Breast epithelium (tissue), 4 donors: ENCODE measurements at regions not wholly inside any gene's neighbourhood (a gene's known extent, or its start where the extent isn't known, plus 50 kb on each side); places are given as distances from the start of the nearest gene placed in this dataset.

Experiments
- DNase-seq, 2 donors: peaks; one replicate each; pipeline ENCODE4 v3.0.0-alpha.2; 2019; ENCODE audit warnings: low spot score in 2 of 2
- H3K27ac ChIP-seq, 2 donors: fragments of 200-600 bp; sonication (generic) in 1 of 2; one replicate each; pipeline ENCODE4 v1.5.1; 2016 to 2019; ENCODE audit warnings: mild to moderate bottlenecking in 1 of 2
- H3K27me3 ChIP-seq, 2 donors: fragments of 200-600 bp; sonication (generic) in 1 of 2; one replicate each; pipeline versions ENCODE4 v1.5.1 to v1.6.0; 2017 to 2019; ENCODE audit warnings: control low read depth in 1 of 2, mild to moderate bottlenecking in 1 of 2
- H3K36me3 ChIP-seq: fragments of 200-600 bp; one replicate; pipeline ENCODE4 v1.5.1; 2019
- H3K4me1 ChIP-seq, 2 donors: fragments of 200-600 bp; sonication (generic); one replicate each; pipeline ENCODE4 v1.5.1; 2016 to 2019; ENCODE audit warnings: control low read depth in 1 of 2
- H3K4me3 ChIP-seq, 3 donors: fragments of 200-600 bp; sonication (generic); 1 replicate in 2 of 3; 2 replicates in 1 of 3; pipeline ENCODE4 v1.5.1; 2016 to 2019; ENCODE audit warnings: mild to moderate bottlenecking in 3 of 3, moderate library complexity in 2 of 3
- H3K9me3 ChIP-seq, 2 donors: fragments of 200-600 bp; sonication (generic) in 1 of 2; one replicate each; pipeline ENCODE4 v1.5.1; 2016 to 2019; ENCODE audit warnings: control low read depth in 1 of 2
- CTCF ChIP-seq, 3 donors: fragments of 450-650 bp; IDR thresholded peaks; one replicate each; pipeline ENCODE4 v1.5.1; 2016 to 2017; ENCODE audit warnings: antibody characterized with exemption in 3 of 3, mild to moderate bottlenecking in 3 of 3, moderate library complexity in 3 of 3
- POLR2A ChIP-seq: fragments of 450-650 bp; IDR thresholded peaks from one replicate; pipeline ENCODE4 v1.6.1; 2016; ENCODE audit warnings: antibody characterized with exemption, mild to moderate bottlenecking, moderate library complexity
- POLR2AphosphoS5 ChIP-seq, 3 donors: sonication (generic); formaldehyde crosslinking; IDR thresholded peaks; one replicate each; pipeline ENCODE4 v1.6.1; 2017; ENCODE audit warnings: antibody characterized with exemption in 3 of 3
- intact Hi-C: fragments of 100-400 bp; cut with DNase I; formaldehyde crosslinking; loops from one replicate; pipeline ENCODE4 v1.15.1; 2023; ENCODE audit warnings: low total_unique reads

GRCh38 chr13:73981595-73981994 is 152.6 kb downstream of the KLF12 start:
- no peak overlapping the region for H3K27ac ChIP-seq
- no peaks in the 10 kb centered on the region for H3K27me3 ChIP-seq
- H3K9me3 ChIP-seq: no peaks in the 10 kb centered on the region
- H3K4me3 ChIP-seq: no peak overlapping the region
- H3K36me3 ChIP-seq: no peaks in the 10 kb centered on the region
- intact Hi-C loops: no loop called here
- H3K4me1 ChIP-seq: no peaks in the 10 kb centered on the region
- TF ChIP-seq POLR2A: no peak
- no peak for TF ChIP-seq CTCF (IDR thresholded peaks at IDR 0.05)
- no peak for TF ChIP-seq POLR2AphosphoS5 (IDR thresholded peaks at IDR 0.05)
- DNase-seq: no peak

GRCh38 chr13:73975767-73976166 is 158.4 kb downstream of the KLF12 start:
- DNase-seq: no peak
- H3K27ac ChIP-seq: no peak overlapping the region
- TF ChIP-seq POLR2AphosphoS5 (IDR thresholded peaks at IDR 0.05) (no peak), CTCF (IDR thresholded peaks at IDR 0.05) (no peak), POLR2A (no peak)
- intact Hi-C loops: no loop called here
- no peaks in the 10 kb centered on the region for H3K4me1 ChIP-seq
- H3K36me3 ChIP-seq: no peaks in the 10 kb centered on the region
- H3K9me3 ChIP-seq: no peaks in the 10 kb centered on the region
- H3K4me3 ChIP-seq: no peak overlapping the region
- no peaks in the 10 kb centered on the region for H3K27me3 ChIP-seq

- no peak overlapping the region for H3K4me3 ChIP-seq
- intact Hi-C loops: no loop called here
- no peak for DNase-seq
- H3K27me3 ChIP-seq: no peaks in the 10 kb centered on the region
- H3K9me3 ChIP-seq: no peaks in the 10 kb centered on the region
- H3K4me1 ChIP-seq: no peaks in the 10 kb centered on the region
- no peak for TF ChIP-seq POLR2AphosphoS5 (IDR thresholded peaks at IDR 0.05)
- no peak for TF ChIP-seq CTCF (IDR thresholded peaks at IDR 0.05)
- TF ChIP-seq POLR2A: no peak
- H3K36me3 ChIP-seq: no peaks in the 10 kb centered on the region
- no peak overlapping the region for H3K27ac ChIP-seq
These were observed 160.2 kb downstream of the KLF12 start for GRCh38 chr13:73974051-73974450.

- intact Hi-C loops: no loop called here
These were observed 161.0 kb downstream of the KLF12 start for GRCh38 chr13:73973156-73973555.

GRCh38 chr13:73972545-73972944 is 161.7 kb downstream of the KLF12 start:
- Histone ChIP-seq H3K4me3 (no peak overlapping the region), H3K9me3 (no peaks in the 10 kb centered on the region), H3K27ac (no peak overlapping the region), H3K36me3 (no peaks in the 10 kb centered on the region), H3K4me1 (no peaks in the 10 kb centered on the region), H3K27me3 (no peaks in the 10 kb centered on the region)
- intact Hi-C loops: no loop called here
- DNase-seq: no peak
- TF ChIP-seq CTCF (IDR thresholded peaks at IDR 0.05) (no peak), POLR2AphosphoS5 (IDR thresholded peaks at IDR 0.05) (no peak), POLR2A (no peak)

More at GRCh38 chr13:73973156-73973555, 161.0 kb downstream of the KLF12 start:
- no peaks in the 10 kb centered on the region for H3K4me1 ChIP-seq
- TF ChIP-seq POLR2AphosphoS5 (IDR thresholded peaks at IDR 0.05) (no peak), CTCF (IDR thresholded peaks at IDR 0.05) (no peak), POLR2A (no peak)
- no peak overlapping the region for H3K4me3 ChIP-seq
- no peaks in the 10 kb centered on the region for H3K9me3 ChIP-seq
- DNase-seq: no peak
- H3K36me3 ChIP-seq: no peaks in the 10 kb centered on the region
- H3K27me3 ChIP-seq: no peaks in the 10 kb centered on the region
- H3K27ac ChIP-seq: no peak overlapping the region
